GDM1 (cell line): ENCODE measurements at regions not wholly inside any gene's neighbourhood (a gene's known extent, or its start where the extent isn't known, plus 50 kb on each side); places are given as distances from the start of the nearest gene placed in this dataset.
"Not testable (repeated sequence)": the region's sequence is repeated elsewhere in the genome, so short reads cannot be mapped to it uniquely, and the experiment has no call there.

Experiments
- DNase-seq: peaks from one replicate; lab custom pipeline; 2025; lab: John Stamatoyannopoulos, UW

DNA sequence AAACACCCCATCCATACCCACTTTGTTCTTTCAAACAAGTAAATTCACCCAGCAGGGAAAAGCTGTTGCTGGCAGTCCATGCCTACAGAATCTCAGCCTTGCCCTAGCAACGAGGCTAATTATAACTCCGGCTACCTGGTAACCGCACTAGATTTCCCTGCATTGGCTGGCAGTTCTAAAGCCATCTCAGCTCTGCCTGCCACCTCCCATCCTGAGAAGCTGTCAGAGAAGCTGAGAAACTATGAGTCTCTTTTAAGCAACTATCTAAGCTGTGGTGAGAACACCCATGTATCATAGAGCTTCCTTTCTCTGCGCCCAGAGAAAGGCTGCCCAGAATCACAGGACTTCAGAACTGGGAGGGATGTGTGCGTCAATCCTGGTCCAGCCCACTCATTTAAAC is 126.5 kb upstream of the NBPF9 start:
- DNase-seq: not testable (repeated sequence)

DNA sequence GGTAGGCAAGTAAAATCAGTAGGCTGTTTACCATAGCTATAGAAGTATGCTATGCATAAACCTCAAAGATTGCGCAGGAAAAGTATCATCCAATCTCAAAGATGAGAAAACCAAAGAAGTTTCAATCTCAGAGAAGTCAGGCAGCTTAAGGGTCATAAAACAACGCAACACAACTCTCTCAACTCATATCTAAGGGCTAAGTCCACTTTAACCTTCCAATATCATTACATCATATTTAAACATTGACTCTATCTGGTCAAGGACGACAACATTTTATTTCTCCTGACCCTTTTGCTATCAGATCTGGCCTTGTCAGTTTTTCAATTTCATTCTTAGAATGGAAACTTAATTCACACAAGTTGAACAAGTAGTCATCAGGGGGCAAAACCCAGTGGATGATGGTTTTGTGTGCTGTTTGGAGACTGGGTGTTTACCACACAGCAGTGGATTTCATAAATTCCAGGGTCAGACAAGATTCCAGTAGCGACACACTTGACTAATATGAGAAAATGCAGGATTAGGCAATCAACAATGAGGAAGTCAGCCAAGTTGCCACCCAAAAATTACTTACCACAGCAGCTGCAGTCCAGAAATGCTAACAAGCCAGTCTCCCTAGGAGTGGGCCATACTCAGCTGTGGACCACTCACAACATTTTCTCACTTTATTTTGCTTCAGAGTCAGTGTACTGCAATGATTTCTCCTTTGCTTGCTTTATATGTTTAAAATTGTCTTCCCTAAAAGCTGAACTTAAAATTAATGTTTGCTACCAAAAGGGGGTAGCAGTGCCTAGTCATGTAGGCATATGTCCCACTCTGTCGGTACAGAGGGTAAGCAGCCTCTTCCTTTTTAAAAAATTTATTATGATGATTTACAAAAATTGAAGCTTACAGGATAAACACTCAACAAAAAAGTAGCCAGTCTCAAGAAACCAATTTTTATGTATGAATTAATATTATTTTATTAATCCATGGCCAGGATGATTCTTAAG is 131.9 kb upstream of the NBPF9 start:
- DNase-seq: not testable (repeated sequence)

DNA sequence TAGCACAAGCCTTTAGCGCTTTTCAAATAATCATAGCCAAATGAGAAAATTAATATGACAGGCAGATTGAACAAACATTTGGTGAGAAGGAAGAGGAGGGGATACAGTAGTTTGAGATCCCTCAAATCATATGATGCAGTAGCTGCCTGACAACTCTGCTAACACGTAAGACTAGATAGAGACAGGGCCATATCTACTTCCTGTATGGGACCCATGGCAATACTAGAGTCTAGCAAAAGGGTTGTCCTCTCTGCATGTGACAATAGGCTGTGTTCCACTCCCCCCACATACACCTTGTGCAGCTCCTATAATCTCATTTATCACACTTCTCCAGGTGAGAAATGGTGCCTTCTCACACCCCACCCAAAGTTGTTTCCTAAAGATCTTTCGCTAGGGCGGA is 134.2 kb upstream of the NBPF9 start:
- not testable (repeated sequence) for DNase-seq

DNA sequence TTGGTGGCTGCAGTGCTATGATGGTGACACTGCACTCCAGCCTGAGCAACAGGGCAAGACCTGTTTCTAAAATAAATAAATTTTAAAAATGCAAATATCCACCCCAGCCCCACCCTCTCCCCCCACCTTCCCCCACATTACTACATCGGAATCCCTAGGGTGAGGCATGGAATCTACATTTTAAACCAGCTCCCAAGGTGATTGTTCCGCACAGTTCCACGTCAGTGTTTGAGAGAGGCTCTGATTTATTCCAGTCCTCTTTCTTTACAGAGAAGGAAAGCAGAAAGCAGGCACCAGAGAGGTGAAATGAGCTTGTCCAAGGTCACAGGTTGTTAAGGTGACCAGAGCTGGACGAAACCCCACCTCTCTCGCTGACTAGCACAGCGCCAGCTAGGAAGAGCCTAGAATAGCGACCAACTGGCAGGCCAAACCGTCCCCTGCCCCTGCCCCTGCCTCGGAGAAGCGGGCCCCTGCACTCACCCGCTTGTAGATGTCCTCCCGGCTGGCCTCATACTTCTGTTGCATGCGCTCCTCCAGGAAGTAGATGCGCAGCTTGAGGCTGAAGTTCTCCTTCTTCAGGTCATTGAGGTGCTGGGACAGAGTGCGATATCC is 136.7 kb upstream of the NBPF9 start:
- DNase-seq: not testable (repeated sequence)

DNA sequence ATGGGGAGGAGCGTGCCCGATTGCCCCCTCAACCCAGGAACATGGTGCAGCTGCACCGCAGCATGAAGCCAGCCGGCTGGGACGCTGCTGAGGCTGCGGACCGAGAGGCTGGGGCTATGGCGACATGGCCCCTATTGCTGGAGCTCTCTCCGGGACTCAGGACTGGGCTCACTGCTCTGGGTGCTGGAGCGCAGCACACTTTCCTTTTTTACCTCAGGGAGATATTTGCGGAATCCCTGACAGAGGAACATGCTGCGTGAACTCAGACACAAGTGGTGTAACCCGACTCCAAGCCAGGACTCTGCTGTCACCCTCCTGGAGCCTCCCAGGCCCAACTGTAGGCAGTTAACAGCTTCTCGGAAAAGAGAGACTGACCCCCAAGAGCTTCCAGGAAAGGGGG is 137.2 kb upstream of the NBPF9 start:
- DNase-seq: not testable (repeated sequence)

DNA sequence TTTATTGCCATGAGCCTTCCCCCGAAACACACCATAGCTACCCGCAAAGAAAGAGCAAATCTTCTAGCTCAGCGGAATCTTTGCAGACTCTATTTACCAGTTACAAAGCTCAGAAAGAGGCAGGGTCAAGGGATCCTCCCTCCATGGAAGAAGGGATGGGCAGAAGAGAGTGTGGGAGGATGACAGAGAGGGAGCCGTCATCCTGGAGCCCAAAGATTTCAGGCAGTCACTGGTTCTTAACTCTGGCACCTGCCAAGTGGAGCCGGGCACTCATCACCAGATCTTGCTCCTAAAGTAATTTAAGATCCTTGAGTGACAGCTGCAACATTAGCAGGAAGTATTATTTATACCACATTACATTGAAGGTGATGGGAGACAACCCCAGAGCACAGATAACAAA is 137.9 kb upstream of the NBPF9 start:
- DNase-seq: not testable (repeated sequence)

DNA sequence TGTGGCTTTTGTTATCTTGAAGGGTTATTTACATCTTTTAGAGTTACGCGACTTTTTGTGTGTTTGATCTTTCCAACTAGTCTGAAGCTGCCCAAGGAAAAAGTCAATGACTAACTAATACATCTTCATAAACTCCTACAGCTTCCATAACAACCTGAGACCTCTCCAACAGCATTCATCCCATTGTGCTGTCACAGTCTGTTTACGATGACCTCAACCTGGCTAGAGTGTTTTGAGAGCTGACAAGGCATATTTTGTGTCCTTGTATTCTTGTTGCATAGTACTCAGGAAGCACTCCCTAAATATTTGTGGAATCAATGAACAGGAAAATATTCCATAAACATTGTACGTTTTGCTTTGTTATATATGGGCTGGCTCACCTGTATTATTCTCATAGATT is 140.2 kb upstream of the NBPF9 start:
- not testable (repeated sequence) for DNase-seq

DNA sequence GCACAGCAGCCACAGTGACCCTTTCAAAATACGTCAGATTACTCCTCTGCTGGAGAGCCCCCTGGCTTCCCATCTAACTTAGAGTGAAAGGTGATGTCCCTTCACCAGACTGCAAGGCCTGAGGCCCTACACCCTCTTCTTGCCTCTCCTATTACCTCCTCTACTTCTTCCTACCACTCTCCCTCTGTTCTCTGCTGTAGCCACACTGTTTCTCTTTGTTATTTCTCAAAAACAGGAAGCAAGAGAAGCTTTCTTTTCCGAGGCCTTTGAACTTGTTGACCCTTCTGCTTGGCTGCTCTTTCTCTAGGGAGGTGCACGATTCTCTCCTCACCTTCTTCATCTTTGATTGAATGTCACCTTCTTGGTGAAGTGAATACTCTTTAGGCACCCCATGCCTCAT is 141.3 kb upstream of the NBPF9 start:
- not testable (repeated sequence) for DNase-seq

DNA sequence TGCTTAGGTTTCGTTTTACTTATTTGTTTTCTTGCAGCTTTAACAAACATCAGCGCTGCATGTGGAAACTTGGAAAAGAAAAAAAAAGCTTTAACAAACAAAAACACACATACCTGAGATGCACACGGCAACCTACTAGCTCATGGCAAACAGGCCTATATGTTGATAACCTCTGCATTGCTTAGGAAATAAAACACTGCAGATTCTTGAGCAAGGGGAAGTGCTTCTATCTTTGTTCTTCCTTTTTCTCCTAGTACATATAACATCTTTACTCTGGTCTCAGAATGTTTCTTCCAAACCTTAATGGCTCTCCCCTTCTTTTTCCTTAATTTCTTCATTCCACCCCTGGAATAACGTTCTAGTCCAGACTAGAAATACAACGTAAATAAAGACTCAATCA is 142.9 kb upstream of the NBPF9 start:
- DNase-seq: not testable (repeated sequence)

DNA sequence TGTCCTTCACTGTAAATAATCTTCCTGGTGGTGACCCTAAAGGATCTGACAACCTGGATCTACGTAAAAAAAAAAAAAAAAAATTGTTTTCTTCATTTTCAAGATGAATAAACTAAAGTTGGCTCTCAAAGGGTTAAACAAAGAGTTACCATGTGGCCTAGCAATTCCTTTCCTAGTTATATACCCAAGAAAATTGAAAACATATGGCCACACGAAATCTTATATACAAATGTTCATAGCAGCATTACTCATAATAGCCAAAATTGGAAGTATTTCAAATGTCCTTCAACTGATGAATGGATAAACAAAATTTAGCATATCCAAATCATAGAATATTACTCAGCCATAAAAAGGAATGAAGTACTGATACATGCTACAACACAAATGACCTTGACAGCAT is 145.3 kb upstream of the NBPF9 start:
- DNase-seq: not testable (repeated sequence)

DNA sequence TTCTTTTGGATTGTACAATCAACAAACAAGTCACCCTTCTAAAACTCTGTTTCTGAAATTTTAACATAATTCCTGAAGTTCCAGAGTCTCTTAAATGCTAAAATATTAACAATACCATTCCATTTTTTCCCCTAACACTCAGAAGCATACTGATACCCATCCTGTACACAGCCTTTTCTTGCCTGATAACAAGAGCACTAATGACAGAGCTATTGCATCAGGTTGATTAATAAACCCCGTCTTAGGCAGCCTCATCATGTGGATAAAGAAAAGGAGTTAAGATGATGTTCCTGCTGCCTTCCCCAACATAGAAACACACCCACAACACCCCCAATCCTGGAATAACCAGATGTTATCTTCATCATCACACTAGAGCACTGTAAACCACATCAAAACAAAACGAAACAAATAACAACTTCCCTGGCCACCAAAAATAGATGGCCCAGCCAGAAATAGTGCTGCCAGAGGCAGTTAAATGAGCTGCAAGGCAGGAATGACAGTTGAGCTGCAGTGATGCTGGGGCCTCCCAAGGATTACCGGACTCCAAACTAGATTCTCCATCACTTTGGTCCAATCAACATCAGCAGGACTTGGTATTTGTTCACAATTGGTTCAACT is 146.6 kb upstream of the NBPF9 start:
- not testable (repeated sequence) for DNase-seq

DNA sequence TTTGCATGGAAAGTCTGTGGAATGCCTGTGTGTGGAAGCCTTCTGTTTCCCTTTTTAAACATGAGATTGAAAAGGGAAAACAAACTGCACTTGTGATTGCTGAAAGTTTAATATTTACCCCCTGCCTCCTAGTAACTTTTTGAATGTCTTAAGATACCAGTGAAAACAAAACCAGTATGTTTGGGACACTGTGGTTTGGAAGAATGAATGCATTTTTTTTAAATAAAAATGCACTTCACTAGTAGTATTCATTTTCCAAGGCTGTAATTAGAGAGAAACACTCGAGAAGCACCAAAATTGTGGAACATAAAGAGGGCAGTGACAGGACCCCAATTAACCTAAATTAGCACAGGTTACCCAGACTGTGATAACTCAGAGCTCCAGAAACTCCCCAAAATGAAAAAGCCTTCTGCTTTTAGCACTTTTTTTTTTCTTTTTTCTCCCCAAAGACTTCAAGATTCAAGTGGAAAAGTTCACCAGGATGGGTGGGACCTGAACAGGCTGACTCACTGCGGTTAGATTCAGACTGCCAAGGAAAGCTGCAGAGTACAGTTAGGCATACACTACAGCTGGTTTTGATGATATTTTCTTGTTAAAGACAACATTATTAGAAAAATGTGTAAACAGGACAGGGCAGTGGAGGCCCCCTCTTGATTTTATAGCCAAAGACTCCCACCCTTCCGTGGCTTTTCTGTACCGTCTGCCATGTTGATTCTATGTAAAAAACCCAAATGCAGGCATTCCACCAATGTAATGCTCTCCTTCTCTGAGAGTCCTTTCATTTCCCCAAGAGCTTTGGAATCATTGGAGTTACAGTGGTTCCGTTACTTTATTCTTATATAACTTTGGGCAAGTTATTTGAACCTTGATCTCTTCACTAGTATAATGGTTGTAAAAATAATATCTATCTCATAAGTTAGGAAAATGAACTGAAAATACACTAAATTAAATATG is 151.8 kb upstream of the NBPF9 start:
- DNase-seq: not testable (repeated sequence)

DNA sequence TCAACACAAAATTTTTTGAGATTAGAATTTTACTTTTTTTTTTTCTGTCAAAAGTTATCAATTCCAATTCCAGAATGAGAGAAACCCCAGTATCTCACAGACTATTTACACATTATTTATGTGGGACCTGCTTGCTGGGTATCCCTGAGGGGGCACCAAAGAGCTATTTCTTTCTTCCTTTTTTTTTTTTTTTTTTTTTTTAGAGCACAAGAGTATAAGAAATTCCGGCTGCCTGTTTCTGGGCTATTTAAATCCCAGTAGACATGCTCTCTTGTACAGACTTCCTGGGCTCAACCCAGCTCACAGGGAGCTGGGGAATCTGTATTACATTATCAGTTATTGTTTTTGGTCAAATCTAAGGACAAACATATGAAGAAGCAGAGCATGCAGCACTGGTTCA is 156.9 kb upstream of the NBPF9 start:
- DNase-seq: not testable (repeated sequence)

DNA sequence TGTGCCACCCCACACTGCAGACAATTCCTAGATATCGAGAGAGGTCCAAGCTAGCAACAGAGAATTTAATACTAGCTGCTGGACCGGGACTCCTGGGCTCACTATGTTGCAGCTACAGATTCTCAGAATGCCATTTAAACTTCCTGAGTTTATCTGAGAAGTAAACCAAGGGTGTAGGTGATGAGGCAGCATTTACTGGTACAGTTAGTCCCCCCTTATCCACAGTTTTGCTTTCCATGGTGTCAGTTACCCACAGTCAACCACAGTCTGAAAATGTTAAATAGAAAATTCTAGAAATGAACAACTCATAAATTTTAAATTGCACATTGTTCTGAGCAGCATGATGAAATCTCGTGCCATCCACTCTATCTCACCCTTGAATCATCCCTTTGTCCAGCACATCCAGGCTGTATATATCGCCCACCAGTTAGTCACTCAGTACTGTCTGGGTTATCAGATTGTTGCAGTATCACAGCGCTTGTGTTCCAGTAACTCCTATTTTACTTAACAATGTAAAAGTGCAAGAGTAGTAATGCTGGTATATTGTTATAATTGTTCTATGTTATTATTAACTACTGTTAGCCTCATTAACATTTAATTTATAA is 157.5 kb upstream of the NBPF9 start:
- DNase-seq: not testable (repeated sequence)

DNA sequence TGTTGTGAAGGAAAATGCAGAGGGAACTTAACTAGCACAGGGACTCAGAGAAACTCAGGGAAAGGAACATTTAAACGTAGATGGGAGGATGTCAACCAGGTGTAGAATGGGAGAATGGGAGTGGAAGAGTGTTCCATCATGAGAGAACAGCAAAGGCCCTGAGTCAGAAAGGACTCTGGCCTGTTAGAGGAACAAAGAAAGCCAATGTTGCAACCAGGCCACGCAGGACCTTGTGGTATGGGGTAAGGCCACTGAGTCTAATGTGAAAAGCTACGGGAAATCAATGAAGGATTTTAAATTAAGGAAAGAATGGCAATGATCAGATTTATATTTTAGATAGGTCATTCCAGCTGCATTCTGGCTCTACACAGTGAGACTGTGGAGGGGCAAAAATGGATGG is 163.9 kb upstream of the NBPF9 start:
- DNase-seq: not testable (repeated sequence)

DNA sequence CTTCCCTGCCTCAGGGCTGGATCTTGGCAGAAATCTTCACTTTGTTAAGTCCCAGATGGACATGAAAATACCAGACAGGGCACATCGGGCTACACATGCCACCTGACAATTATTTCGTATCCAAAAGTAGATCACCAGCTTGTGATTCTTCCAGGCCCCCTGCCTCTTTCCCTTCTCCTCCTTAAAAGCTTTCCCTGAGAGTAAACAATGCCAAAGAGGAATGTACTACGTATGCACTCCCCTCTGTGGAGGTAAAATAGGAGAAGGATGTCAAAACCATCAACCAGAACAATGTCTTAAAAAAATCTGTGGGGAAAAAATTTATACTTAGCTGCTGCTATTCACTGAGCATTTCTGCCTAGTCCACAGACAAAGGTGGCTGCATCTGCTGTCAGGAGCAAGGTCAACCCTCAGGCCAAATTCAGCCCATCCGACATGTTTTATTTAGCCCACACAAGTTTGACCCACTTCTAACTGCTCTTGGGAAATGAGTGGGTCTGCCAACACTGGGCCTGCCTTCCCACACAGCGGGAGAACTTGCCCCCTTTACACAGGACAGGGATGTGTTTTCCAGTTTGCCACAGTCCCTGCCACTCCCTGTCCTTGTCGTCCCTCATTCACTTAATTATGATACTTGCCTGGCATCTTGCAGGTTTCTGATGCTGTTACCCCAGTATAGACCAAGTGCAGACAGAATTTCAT is 165.8 kb upstream of the NBPF9 start:
- DNase-seq: not testable (repeated sequence)

DNA sequence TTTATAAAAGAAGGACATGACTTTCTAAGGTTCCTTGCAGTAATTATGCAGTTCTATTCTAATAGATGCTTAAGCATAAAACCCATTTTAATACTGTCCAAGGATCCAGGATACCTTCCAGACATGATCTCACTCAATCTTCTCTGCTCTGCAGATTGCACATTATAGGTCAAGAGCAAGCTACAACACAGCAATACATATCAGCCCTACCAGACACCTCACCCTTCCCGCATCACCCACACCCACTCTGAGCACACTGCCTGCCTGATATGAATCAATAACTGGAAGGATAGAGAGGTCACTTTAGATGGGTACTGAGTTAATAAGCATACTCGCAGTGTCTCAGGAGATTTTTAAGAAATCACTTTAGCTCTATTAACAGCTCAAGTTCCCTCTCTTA is 166.5 kb upstream of the NBPF9 start:
- DNase-seq: not testable (repeated sequence)

DNA sequence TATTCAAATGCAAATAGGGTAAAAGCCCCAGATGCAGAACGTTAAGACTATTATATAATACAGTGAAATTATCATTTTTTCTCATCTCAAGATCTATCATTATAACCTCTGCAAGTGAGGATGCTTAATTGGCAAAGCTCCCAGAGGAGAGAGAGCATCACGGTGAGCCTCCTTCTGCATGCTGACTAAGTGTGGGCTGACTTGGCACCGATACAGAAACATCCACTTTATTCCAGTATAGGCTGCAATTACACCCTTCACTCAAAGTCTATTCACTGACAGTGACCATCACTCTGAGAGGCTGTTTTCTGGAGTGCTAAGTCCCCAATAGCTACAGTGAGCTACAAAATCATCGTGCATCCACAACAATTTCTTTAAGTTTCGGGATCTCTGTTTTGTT is 171.1 kb upstream of the NBPF9 start:
- DNase-seq: not testable (repeated sequence)

DNA sequence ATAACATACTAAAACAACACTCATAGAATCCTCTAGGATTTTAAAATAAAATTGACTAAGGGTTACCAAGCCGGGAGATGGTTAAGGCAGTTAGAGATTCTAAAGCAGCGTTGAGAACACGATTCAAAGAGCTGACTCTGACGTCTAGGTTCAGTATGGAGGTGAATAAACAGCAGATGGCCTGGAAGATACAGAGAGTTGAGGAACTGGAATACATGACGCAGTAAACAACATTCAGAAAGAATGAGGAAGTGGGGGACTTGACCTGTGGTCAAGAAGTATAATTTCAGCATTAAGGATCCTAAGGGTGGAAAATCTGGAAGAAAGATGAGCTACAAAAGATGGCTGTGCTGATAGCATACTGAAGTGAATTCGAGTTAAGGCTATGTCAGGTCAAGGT is 172.5 kb upstream of the NBPF9 start:
- DNase-seq: not testable (repeated sequence)

DNA sequence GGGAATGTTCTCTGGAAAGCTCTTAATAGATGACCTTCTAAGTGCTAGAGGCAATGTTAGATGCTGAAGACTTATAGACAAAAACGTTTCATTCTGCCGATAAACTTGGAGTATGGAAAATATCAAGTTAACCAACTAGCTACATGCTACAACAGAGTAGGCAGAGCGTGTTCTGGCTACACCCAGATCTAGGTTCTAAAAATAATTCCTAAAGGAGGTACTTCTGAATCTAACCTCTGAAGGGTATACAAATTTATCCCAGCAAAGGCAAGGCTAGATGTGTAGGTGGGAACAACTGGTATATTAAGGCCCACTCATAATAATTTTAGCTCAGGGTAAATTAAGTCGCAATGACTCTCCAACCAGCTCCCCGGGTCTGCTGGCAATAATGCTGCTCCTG is 173.1 kb upstream of the NBPF9 start:
- not testable (repeated sequence) for DNase-seq
